Body of pancreas (tissue), 4 donors: ENCODE measurements at regions not wholly inside any gene's neighbourhood (a gene's known extent, or its start where the extent isn't known, plus 50 kb on each side); places are given as distances from the start of the nearest gene placed in this dataset.

Experiments used
- ATAC-seq: fragments of 150-250 bp; one replicate; pipeline ENCODE4 v1.9.1; 2016
- DNase-seq, 4 donors: peaks; one replicate each; pipeline ENCODE4 v3.0.0-alpha.2; 2019
- H3K27ac ChIP-seq, 4 donors: fragments of 200-600 bp; sonication (generic); 1 replicate in 3 of 4; 2 replicates in 1 of 4; pipeline versions ENCODE4 v1.5.1 to v1.6.1; 2016 to 2019; ENCODE audit warnings: mild to moderate bottlenecking in 1 of 4, mixed read lengths in 1 of 4, moderate library complexity in 1 of 4
- H3K27me3 ChIP-seq, 2 donors: fragments of 200-600 bp; sonication (generic); one replicate each; pipeline ENCODE4 v1.6.0; 2016; ENCODE audit warnings: mild to moderate bottlenecking in 1 of 2
- H3K36me3 ChIP-seq, 2 donors: fragments of 200-600 bp; sonication (generic); replicated peaks in 1 of 2; 2 replicates each; pipeline ENCODE4 v1.5.1; 2016; ENCODE audit warnings: low read depth in 2 of 2; ENCODE audit not compliant: insufficient read depth in 1 of 2
- H3K4me1 ChIP-seq: fragments of 200-600 bp; sonication (generic); one replicate; pipeline ENCODE4 v1.6.0; 2016
- H3K4me3 ChIP-seq, 2 donors: fragments of 200-600 bp; sonication (generic); 1 replicate in 1 of 2; 2 replicates in 1 of 2; pipeline ENCODE4 v1.5.1; 2016 to 2019
- H3K9me3 ChIP-seq, 3 donors: fragments of 200-600 bp; sonication (generic); 1 replicate in 2 of 3; 2 replicates in 1 of 3; pipeline ENCODE4 v1.5.1; 2016
- CTCF ChIP-seq, 7 experiments: fragments of 450-650 bp in 4 of 7; fragments of 200-600 bp in 3 of 7; sonication (generic) in 3 of 7; IDR thresholded peaks; one replicate each; pipeline ENCODE4 v1.5.1; 2016 to 2019; ENCODE audit warnings: antibody characterized with exemption in 7 of 7
- POLR2A ChIP-seq, 3 donors: fragments of 450-650 bp; IDR thresholded peaks; one replicate each; pipeline ENCODE4 v1.6.1; 2016; ENCODE audit warnings: antibody characterized with exemption in 3 of 3, mild to moderate bottlenecking in 2 of 3
- WGBS, 2 donors: methylation state at CpG; one replicate each; pipeline ENCODE4 v1.1.5; 2017; 5-methylcytosine and 5-hydroxymethylcytosine counted together
- intact Hi-C: fragments of 100-400 bp; cut with DNase I; formaldehyde crosslinking; loops from one replicate; pipeline ENCODE4 v1.15.1; 2023

DNA sequence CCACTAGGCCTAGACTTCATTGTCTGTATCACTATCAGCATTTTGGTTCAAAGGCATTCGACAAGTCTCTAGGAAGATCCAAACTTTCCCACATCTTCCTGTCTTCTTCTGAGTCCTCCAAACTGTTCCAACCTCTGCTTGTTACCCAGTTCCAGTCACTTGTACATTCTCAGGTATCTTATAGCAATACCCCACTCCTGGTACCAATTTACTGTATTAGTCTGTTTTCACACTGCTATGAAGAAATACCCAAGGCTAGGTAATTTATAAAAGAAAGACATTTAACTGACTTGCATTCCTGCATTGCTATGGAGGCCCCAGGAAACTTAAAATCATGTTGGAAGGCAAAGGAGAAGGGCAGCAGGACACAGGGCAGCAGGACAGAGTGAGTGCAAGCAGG lies 293.9 kb downstream of the ARAP2 start:
- intact Hi-C loops = no loop called here
- no peak for TF ChIP-seq POLR2A (IDR thresholded peaks at IDR 0.05)
- no peak for TF ChIP-seq CTCF (IDR thresholded peaks at IDR 0.05)
- Histone ChIP-seq H3K9me3 (no peaks in the 10 kb centered on the region), H3K27ac (no peak overlapping the region), H3K4me3 (no peak overlapping the region), H3K27me3 (no peaks in the 10 kb centered on the region), H3K4me1 (no peaks in the 10 kb centered on the region), H3K36me3 (no peaks in the 10 kb centered on the region)
- ATAC-seq (no peak), DNase-seq (no peak)
- 62 to 79% methylated on average over 1 of the region's 1 CpG for WGBS, 2 donors

DNA sequence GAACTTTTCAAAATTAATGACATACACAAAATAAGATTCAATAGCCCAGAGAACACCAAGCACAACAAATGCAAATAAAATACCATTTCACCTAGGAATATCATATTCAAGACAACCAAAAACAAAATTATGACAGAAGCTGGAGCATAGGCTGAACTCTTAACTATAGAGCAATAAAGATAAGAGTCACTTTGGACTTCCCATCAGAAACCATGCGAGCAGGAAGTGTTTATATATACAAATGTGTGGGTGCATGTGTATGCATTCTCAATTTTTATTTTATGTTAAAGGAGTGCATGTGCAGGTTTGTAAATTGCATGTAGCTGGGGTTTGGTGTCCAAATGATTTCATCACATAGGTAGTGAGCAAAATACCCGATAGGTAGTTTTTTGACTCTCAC lies 291.6 kb downstream of the ARAP2 start:
- H3K27ac ChIP-seq = no peak overlapping the region
- H3K27me3 ChIP-seq = no peaks in the 10 kb centered on the region
- H3K4me1 ChIP-seq = no peaks in the 10 kb centered on the region
- H3K9me3 ChIP-seq = no peaks in the 10 kb centered on the region
- intact Hi-C loops = no loop called here
- no peak for TF ChIP-seq CTCF (IDR thresholded peaks at IDR 0.05)
- no peak for TF ChIP-seq POLR2A (IDR thresholded peaks at IDR 0.05)
- H3K36me3 ChIP-seq = no peaks in the 10 kb centered on the region
- H3K4me3 ChIP-seq = no peak overlapping the region
- no peak for DNase-seq
- no peak for ATAC-seq
- 73 to 80% methylated on average over 2 of the region's 2 CpGs for WGBS, 2 donors

DNA sequence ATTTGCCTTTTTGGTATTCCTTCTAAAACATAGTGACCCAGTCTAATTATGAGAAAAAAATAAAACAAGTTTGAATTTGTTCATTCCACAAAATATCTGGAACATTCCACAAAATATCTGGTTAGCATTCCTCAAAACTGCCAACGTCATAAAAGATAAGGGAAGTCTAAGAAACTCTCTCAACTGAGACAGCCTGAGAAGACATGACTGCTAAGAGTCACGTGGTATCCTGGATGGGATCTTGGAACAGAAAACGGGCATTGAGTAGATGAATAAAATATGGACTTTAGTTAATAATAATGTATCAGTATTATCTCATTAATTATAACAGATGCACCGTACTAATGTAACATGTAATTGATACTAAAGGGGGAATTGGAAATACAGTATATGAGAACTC lies 280.9 kb downstream of the ARAP2 start:
- H3K27ac ChIP-seq = no peak overlapping the region
- TF ChIP-seq POLR2A (IDR thresholded peaks at IDR 0.05) (no peak), CTCF (IDR thresholded peaks at IDR 0.05) (no peak)

DNA sequence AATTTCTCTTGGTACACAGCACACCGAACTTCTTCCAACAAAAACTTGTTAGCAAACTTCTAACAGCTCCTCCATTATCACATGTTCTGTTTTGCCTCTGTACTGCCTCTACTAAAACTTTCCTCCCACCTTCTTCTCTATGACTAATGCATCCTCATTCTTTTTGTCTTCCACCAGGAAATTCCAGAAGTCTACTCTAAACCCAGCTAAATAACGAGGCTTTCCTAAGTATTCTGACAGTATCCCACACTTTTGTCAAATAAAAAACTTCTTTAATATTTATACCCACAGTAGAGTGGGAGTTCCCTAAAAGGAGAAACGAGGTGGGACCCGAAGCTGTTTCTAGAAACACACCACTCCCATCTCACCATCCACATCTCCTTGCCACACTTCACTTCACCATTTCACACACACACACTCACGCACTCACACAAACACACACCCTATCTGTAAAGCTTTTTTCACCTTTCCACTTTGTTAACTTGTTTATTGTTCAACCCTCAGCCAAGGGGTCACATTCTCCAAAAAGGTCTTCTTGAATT lies 280.3 kb downstream of the ARAP2 start:
- intact Hi-C loops = no loop called here
- H3K4me1 ChIP-seq = no peaks in the 10 kb centered on the region
- no peaks in the 10 kb centered on the region for H3K9me3 ChIP-seq
- no peaks in the 10 kb centered on the region for H3K36me3 ChIP-seq
- DNase-seq (no peak), ATAC-seq (no peak)
- no peaks in the 10 kb centered on the region for H3K27me3 ChIP-seq
- TF ChIP-seq CTCF (IDR thresholded peaks at IDR 0.05) (no peak), POLR2A (IDR thresholded peaks at IDR 0.05) (no peak)
- no peak overlapping the region for H3K4me3 ChIP-seq
- 49 to 53% methylated on average over 5 of the region's 5 CpGs for WGBS, 2 donors
- no peak overlapping the region for H3K27ac ChIP-seq

More for the DNA sequence above, 280.9 kb downstream of the ARAP2 start:
- WGBS, 2 donors = 57 to 63% methylated on average over 4 of the region's 4 CpGs
- Histone ChIP-seq H3K9me3 (no peaks in the 10 kb centered on the region), H3K4me1 (no peaks in the 10 kb centered on the region), H3K27me3 (no peaks in the 10 kb centered on the region), H3K36me3 (no peaks in the 10 kb centered on the region), H3K4me3 (no peak overlapping the region)
- ATAC-seq = no peak
- intact Hi-C loops = no loop called here
- no peak for DNase-seq

DNA sequence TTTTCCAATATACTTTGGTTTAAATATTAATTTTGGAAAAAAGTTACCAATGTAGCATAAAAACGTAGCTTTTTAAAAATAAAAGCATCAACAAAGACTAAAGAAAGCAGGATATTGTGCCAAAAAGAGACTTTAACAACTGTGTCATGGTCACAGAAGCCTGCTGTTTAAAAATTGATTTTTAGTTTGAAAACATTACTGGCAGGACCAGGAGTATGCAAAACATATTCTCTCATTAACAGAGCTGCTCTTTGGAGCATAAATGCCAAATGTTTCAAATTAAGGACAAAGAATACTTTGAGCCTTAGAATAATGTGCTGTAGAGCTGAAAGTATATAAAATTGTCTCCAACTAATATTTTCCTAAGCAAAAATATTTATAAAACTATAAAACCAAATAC lies 279.0 kb downstream of the ARAP2 start:
- 5 to 20% methylated on average over 1 of the region's 1 CpG for WGBS, 2 donors
- Histone ChIP-seq H3K27ac (no peak overlapping the region), H3K36me3 (no peaks in the 10 kb centered on the region), H3K9me3 (no peaks in the 10 kb centered on the region), H3K4me3 (no peak overlapping the region), H3K4me1 (no peaks in the 10 kb centered on the region), H3K27me3 (no peaks in the 10 kb centered on the region)
- intact Hi-C loops = no loop called here
- TF ChIP-seq CTCF (IDR thresholded peaks at IDR 0.05) = no peak
- no peak for TF ChIP-seq POLR2A (IDR thresholded peaks at IDR 0.05)
- ATAC-seq (no peak), DNase-seq (no peak)
